HG03108 (cell line): ENCODE measurements at regions not wholly inside any gene's neighbourhood (a gene's known extent, or its start where the extent isn't known, plus 50 kb on each side); places are given as distances from the start of the nearest gene placed in this dataset.
"Not testable (repeated sequence)": the region's sequence is repeated elsewhere in the genome, so short reads cannot be mapped to it uniquely, and the experiment has no call there.

Experiments used
- ATAC-seq: cut with Tn5 transposase; IDR thresholded peaks from one replicate; pipeline ENCODE4 v1.9.1; 2021; ENCODE audit warnings: moderate library complexity; ENCODE audit not compliant: unreplicated experiment

GRCh38 chr7:68043546-68043945 is 1046.9 kb downstream of the TYW1 start:
- ATAC-seq: no peak

DNA sequence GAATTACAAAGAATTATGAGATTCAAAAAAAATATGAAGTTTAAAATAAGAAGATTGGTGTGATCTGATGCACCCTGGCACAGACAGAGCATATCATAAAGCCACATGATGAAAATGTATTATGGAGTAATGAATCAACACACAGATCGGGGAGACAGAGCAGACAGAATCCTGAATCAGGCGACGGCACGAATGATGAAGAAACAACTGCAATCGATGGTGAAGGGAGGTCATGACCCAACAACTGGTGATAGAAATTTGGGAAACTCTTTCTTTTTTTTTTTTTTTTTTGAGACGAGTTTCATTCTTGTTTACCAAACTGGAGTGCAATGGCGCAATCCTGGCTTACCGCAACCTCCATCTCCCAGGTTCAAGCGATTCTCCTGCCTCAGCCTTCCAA is 1054.0 kb downstream of the TYW1 start:
- no peak for ATAC-seq

- ATAC-seq: no peak
Measured at GRCh38 chr7:68058014-68058413, 1061.4 kb downstream of the TYW1 start.

- no peak for ATAC-seq
Measured at GRCh38 chr7:68063171-68063570, 1066.5 kb downstream of the TYW1 start.

- no peak for ATAC-seq
Measured at GRCh38 chr7:68065581-68065980, 1068.9 kb downstream of the TYW1 start.

DNA sequence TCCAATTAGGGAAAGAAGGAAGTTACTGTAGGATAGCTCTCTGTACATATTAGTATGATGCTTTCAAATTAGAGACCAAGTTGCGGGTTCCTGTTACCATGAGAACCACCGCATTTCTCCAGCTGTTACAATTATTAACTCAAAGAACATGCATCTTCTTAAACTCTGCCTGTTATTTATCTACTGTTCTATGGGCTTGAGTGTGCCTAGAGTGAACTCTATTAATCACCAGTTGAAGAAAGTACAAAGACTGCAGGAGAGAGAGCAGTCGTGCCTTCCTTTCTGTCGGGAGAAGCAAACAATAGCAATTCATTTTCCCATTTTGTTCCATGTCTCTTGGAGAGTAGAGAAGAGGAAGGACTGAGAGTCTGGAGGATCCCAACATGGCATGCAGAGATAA is 1071.2 kb downstream of the TYW1 start:
- ATAC-seq: no peak

- no peak for ATAC-seq
Measured at GRCh38 chr7:68070992-68071391, 1074.4 kb downstream of the TYW1 start.

- ATAC-seq: no peak
Measured at GRCh38 chr7:68073701-68074100, 1077.1 kb downstream of the TYW1 start.

DNA sequence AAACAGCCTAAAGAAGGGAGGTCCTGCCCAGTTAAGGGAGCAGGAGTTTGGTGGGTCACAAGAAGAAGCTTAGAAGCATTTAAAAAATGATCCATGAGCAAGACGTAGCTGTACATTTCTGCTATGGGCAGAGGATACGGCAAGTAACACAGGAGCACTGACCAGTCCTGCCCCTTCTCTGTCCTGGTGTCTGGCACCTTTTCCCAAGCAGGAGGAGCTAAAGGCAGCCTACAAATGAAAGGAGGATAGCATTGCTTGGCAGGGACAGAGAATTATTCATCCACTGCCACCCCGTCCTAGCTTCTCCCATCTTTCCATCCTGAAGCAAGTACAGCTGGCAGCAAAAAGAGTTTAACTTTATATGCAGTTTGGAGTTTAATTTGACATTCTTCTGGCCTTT is 1077.6 kb downstream of the TYW1 start:
- ATAC-seq: no peak

DNA sequence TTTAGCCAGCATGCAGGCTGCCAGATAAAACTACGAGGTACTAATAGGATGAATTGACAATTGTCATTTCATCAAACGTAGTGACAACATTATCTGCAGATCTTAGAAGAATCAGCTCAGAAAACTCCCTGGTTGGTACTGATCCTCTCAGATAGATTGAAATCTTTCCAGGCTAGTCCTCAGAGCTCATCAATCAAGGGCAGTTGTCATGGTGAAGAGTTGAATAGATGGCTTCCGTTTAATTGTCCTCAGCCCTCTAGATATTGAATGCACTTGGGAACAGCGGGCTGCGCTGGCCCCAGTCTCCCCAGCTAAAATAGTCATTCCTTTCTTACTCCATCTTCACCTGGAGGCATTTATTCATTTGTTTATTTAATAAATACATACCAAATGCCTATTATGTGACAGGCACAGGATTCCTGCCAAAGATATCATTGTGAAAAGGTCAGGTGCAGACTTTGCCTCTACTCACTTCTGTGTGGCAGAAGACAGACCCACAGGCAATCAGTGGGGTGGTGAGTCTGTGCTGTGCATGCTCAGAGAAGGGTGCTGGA is 1081.6 kb downstream of the TYW1 start:
- ATAC-seq: no peak

- ATAC-seq: not testable (repeated sequence)
Measured at GRCh38 chr7:68082066-68082960, 1085.7 kb downstream of the TYW1 start.

DNA sequence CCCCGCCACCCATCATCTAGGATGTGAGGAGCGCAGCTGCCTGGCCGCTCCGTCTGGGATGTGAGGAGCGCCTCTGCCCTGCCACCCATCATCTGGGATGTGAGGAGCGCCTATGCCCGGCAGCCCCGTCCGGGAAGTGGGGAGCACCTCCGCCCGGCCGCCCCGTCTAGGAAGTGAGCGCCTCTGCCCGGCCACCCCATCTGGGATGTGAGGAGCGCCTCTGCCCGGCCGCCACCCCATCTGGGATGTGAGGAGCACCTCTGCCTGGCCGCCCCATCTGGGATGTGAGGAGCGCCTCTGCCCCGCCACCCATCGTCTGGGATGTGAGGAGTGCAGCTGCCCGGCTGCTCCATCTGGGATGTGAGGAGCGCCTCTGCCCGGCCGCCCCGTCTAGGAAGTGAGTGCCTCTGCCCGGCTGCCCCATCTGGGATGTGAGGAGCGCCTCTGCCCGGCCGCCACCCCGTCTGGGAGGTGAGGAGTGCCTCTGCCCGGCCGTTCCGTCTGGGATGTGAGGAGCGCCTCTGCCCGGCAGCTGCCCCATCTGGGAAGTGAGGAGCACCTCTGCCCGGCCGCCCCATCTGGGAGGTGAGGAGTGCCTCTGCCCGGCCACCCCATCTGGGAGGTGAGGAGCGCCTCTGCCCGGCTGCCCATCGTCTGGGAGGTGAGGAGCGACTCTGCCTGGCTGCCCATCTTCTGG is 1086.5 kb downstream of the TYW1 start:
- not testable (repeated sequence) for ATAC-seq

DNA sequence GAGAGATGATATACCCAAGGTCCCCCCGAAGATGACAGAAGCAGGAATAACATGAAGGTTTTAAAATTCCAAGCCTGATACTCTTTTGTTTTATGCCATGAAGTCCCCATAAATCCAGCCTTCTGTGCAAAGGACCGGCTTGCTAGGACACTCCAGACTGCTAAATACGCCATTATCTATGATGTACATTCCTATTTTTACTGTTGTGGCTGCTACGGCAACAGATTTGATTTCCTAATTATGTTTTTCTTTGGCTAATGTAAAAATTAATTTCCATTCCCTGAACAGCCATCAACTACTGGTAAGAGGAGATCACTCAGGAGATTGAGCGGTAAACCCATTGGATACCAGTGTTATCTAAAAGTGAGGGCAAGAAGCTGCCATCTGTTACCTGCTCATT is 1090.8 kb downstream of the TYW1 start:
- ATAC-seq: no peak

GRCh38 chr7:68088879-68089278 is 1092.2 kb downstream of the TYW1 start:
- ATAC-seq: no peak

DNA sequence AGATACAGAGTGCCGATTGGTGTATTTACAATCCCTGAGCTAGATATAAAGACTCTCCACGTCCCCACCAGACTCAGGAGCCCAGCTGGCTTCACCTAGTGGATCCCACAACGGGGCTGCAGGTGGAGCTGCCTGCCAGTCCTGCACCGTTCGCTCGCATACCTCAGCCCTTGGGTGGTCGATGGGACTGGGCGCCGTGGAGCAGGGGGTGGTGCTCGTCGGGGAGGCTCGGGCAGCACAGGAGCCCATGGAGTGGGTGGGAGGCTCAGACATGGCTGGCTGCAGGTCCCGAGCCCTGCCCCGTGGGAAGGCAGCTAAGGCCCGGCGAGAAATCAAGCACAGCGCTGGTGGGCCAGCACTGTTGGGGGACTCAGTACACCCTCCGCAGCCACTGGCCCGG is 1093.6 kb downstream of the TYW1 start:
- ATAC-seq: not testable (repeated sequence)

DNA sequence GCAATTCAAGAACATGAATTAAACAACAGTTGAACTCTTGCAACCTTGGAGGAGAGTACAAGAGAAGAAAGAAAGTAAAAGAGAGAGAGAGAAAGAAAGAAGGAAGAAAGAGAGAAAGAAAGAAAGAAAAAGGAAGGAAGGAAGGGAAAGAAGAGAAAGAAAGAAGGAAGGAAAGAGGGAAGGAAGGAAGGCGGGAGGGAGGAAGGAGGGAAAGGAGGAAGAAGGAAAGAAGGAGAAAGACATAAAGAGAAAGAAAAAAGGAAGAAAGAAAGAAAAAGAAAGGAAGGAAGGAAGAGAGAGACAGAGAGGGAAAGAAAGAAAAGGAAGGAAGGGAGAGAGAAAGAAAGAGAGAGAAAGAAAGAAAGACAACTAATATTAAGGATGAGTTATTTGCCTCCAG is 1106.7 kb downstream of the TYW1 start:
- ATAC-seq: no peak

- ATAC-seq: no peak
Measured at GRCh38 chr7:68107261-68107660, 1110.6 kb downstream of the TYW1 start.

- no peak for ATAC-seq
Measured at GRCh38 chr7:68107968-68108367, 1111.3 kb downstream of the TYW1 start.

DNA sequence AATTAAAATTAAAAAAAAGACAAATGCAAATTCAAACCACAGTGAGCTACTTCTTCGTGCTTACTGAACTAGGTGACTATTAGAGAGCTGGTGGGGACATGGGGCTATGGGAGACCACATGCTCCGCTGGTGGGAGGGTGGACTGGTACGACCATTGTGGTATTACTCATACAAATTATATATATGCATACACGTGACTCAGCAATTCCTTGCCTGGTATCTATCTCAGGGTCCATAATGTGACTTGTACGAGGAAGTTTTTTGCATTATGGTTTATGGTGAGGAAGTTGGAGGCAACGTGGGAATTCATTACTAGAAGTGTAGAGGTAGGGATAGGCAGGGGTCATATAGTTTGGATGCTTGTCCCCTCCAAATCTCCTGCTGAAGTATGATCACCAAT is 1112.7 kb downstream of the TYW1 start:
- ATAC-seq: no peak

GRCh38 chr7:68119411-68119810 is 1122.8 kb downstream of the TYW1 start:
- no peak for ATAC-seq

DNA sequence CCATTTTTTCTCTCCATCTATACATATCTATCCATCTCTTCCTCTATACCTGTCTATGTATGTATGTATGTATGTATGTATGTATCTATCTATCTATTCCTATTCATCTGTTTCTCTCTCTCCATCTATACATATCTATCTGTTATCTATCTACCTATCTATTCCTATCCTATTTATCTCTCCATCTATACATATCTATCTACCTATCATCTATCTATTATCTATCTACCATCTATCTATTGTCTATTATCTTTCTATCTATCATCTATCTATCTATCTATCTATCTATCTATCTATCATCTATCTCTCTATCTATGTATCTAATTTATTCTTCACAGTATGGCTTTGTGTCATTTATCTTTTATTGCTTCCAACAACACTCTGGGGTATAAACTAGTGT is 1124.4 kb downstream of the TYW1 start:
- no peak for ATAC-seq

- no peak for ATAC-seq
Measured at GRCh38 chr7:68121655-68122054, 1125.0 kb downstream of the TYW1 start.
